ENCODE measurements at regions not wholly inside any gene's neighbourhood (a gene's known extent, or its start where the extent isn't known, plus 50 kb on each side); places are given as distances from the start of the nearest gene placed in this dataset.

DNA sequence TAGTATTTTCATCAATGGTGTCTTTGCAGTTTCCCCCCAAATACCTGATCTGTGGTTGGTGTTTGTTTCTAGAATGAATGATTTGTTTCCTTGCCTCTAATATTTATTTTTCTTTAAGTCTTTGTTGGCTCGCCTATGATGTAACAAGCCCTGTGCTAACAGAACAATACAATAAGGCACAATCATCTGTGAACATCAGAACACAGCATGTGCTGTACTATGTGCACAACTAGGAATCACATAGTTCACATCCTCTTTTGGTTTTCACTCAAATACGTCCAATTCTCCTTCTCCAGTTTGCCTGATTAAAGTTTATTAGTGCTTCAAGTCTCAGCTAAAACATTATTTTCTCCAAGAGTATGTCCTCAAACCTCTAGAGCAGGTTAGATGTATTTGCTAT lies 613.1 kb downstream of the EPHA7 start:
- Mint-ChIP-seq H3K27ac (no peak overlapping the region), H3K4me1 (no peaks in the 10 kb centered on the region), H3K4me3 (no peak overlapping the region), H3K36me3 (no peaks in the 10 kb centered on the region), H3K9me3 (ENCODE audit: low read depth) (peaks cover 4% of the 10 kb centered on the region), H3K27me3 (no peaks in the 10 kb centered on the region)
- ATAC-seq (no peak), DNase-seq (no peak)
- CTCF ChIA-PET, result no interaction called here

DNA sequence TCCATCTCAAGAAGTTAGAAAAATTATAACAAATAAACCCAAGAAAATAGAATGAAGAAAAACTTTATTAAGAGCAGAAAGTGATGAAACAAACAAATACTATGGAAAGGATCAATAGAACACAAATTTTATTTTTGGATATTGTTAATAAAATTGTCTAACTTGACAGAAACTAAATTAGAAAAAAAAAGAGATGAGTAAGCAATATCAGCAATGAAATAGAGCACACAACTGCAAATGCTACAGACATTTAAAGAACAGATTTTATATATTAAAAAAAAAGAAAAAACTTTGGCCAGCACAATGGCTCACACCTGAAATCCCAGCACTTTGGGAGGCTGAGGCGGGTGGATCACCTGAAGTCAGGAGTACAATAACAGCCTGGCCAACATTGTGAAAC lies 628.0 kb downstream of the EPHA7 start:
- no peaks in the 10 kb centered on the region for H3K4me1 Mint-ChIP-seq
- DNase-seq (no peak), ATAC-seq (no peak)
- H3K27me3 Mint-ChIP-seq, result no peaks in the 10 kb centered on the region
- no peaks in the 10 kb centered on the region for H3K36me3 Mint-ChIP-seq
- no peak overlapping the region for H3K4me3 Mint-ChIP-seq
- no peak overlapping the region for H3K27ac Mint-ChIP-seq
- CTCF ChIA-PET, result no interaction called here
- peaks cover 4% of the 10 kb centered on the region for H3K9me3 Mint-ChIP-seq (ENCODE audit: low read depth)

DNA sequence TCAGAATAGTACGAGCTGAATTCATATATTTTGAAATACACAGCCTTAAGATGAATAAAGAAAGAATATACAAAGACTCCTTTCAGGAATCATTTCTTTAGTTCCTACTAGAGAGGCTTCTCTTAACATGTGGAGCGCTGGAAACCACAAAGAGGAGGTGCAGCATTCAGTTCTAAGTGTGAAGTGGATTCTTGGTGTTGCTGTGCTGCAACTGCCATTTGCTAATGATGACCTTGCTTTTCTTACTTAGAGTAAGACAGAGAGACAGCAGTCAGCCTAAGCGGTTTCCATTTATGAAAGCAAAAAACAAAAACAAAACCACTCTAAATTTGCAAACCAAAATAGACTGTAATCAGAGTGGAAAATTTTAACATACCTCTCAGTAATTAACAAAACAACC lies 629.0 kb downstream of the EPHA7 start:
- Mint-ChIP-seq H3K4me3 (no peak overlapping the region), H3K9me3 (ENCODE audit: low read depth) (peaks cover 4% of the 10 kb centered on the region), H3K27me3 (no peaks in the 10 kb centered on the region), H3K27ac (no peak overlapping the region), H3K4me1 (no peaks in the 10 kb centered on the region), H3K36me3 (no peaks in the 10 kb centered on the region)
- CTCF ChIA-PET, result no interaction called here
- no peak for ATAC-seq
- DNase-seq, result no peak

DNA sequence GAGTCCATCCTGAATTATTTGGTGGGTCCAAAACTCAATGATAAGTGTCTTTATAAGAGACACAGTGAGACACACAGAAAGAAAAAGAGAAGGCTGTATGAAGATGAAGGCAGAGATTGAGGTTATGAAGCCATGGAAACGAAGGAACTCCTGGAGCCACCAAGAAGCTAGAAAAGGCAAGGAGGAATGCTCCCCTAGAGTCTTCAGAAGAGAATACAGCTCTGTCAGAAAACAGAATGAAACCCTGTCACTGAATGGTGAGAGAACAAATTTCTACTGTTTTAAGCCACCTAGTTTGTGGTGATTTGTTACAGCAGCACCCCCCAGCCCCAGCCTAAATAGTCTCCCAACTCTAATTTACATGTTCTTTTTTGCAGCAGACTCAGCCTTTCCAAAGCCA lies 635.1 kb downstream of the EPHA7 start:
- Mint-ChIP-seq H3K27me3 (no peaks in the 10 kb centered on the region), H3K27ac (no peak overlapping the region), H3K4me1 (no peaks in the 10 kb centered on the region), H3K4me3 (no peak overlapping the region), H3K9me3 (ENCODE audit: low read depth) (peaks cover 4% of the 10 kb centered on the region), H3K36me3 (no peaks in the 10 kb centered on the region)
- CTCF ChIA-PET, result no interaction called here
- DNase-seq (no peak), ATAC-seq (no peak)

DNA sequence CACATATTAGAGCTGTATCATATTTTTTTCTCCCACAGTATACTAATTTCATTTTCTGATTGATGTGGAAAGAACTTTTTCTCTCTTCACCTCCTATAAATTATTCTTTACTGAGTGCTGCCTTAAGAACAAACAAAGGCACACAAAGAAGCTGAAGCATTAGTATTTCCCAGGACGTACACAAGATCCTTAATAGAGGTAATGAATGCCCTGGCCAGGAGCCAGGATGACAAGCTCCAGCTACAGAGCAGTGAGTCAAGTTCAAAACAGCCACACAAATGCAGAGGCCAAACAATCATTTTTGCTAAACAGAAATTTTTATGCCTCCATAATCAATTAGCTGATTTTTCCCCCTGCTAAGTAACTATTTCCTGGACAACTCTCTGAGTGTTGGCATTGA lies 639.6 kb downstream of the EPHA7 start:
- Mint-ChIP-seq H3K4me3 (no peak overlapping the region), H3K9me3 (ENCODE audit: low read depth) (no peaks in the 10 kb centered on the region), H3K4me1 (no peaks in the 10 kb centered on the region), H3K27me3 (no peaks in the 10 kb centered on the region), H3K27ac (no peak overlapping the region), H3K36me3 (no peaks in the 10 kb centered on the region)
- CTCF ChIA-PET, result no interaction called here
- no peak for ATAC-seq
- no peak for DNase-seq

DNA sequence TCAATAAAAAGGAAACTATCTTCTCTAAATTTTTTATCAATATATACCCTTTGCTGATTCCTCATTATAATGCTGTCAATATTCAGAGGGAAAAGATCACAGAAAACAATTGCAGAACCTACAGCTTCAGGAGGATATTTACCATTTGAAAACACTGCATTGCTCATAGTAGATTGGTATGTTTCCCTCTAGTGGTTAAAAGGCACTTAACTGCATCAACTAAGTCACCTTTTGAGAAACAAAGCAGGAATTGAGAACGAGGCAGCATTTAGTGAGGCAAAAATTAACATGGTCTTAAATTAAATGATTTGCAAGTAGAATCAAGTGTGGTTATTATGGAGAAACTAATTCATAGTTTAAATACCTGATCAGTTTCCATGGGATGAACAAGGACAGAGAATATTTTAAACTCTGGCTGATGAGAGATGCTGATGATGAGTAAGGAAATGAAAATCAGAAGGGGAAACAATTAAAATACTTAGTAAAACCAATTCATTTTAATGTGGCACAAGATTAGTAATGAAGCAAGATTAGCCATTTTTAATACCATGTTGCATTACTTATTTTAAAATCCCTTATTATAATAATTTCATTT lies 642.1 kb downstream of the EPHA7 start:
- H3K9me3 Mint-ChIP-seq (ENCODE audit: low read depth), result no peaks in the 10 kb centered on the region
- ATAC-seq, result no peak
- no peaks in the 10 kb centered on the region for H3K4me1 Mint-ChIP-seq
- no peaks in the 10 kb centered on the region for H3K27me3 Mint-ChIP-seq
- no peaks in the 10 kb centered on the region for H3K36me3 Mint-ChIP-seq
- DNase-seq, result no peak
- CTCF ChIA-PET, result no interaction called here
- no peak overlapping the region for H3K4me3 Mint-ChIP-seq
- H3K27ac Mint-ChIP-seq, result no peak overlapping the region

DNA sequence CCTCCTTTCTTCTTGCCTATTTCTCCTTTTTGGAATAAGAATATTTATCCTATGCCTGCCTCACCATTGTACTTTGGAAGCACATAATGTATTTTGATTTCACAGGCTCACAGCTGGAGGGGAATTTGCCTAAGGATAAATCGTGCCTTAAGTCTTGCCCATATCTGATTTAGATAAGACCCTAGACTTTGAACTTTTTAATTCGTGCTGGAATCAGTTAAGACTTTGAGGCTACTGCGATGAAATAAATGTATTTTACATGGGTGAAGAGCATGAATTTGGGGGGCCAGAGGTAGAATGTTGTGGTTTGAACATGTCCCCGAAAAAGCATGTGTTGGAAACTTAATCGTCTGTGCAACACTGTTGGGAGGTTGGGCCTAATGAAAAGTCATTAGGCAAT lies 648.8 kb downstream of the EPHA7 start:
- no peaks in the 10 kb centered on the region for H3K36me3 Mint-ChIP-seq
- ATAC-seq (no peak), DNase-seq (no peak)
- no peaks in the 10 kb centered on the region for H3K27me3 Mint-ChIP-seq
- no peak overlapping the region for H3K27ac Mint-ChIP-seq
- CTCF ChIA-PET, result no interaction called here
- no peaks in the 10 kb centered on the region for H3K4me1 Mint-ChIP-seq
- H3K9me3 Mint-ChIP-seq (ENCODE audit: low read depth), result peaks cover 5% of the 10 kb centered on the region
- H3K4me3 Mint-ChIP-seq, result no peak overlapping the region

DNA sequence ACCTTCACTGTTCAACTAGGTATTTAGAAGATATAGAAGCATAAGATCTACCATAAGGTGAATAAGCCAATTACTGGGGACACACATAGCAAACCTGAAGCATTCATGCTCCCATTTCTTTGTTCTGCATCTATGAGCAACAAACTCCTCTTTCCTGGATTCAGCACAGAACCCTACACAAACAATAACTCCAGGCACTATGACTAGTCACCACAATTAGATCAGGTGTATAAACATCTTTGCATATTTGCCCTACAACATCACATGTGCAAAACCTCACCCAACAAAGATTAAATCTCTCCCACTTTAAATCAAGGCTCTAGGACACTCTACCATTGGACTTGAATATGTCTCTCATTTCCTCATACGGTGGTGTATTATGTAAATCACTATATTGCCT lies 652.3 kb downstream of the EPHA7 start:
- Mint-ChIP-seq H3K27me3 (no peaks in the 10 kb centered on the region), H3K4me1 (no peaks in the 10 kb centered on the region), H3K36me3 (no peaks in the 10 kb centered on the region), H3K27ac (no peak overlapping the region), H3K9me3 (ENCODE audit: low read depth) (peaks cover 5% of the 10 kb centered on the region), H3K4me3 (no peak overlapping the region)
- ATAC-seq (no peak), DNase-seq (no peak)
- CTCF ChIA-PET, result no interaction called here

DNA sequence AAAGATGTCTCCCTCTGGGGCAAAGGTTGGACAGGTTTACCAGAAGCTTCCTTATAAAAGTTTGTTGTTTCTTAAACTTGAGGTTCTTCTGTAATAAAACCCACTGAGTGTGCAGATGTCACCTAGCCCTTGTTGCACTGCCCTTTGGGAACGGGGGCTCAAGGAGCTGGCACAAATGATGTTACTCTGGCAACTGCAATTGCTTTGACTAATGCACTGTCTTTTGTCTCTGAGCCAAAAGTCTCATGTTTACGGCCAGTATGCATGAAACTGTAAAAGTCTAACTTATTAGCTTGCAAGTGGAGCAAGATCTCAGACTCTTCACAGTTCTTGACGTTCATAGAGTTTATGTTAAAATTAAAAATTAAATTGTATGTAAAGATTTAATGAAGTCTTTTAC lies 655.7 kb downstream of the EPHA7 start:
- no peak for ATAC-seq
- Mint-ChIP-seq H3K9me3 (ENCODE audit: low read depth) (peaks cover 4% of the 10 kb centered on the region), H3K27me3 (no peaks in the 10 kb centered on the region), H3K4me1 (no peaks in the 10 kb centered on the region), H3K27ac (no peak overlapping the region), H3K36me3 (no peaks in the 10 kb centered on the region), H3K4me3 (no peak overlapping the region)
- CTCF ChIA-PET, result no interaction called here
- DNase-seq, result no peak

DNA sequence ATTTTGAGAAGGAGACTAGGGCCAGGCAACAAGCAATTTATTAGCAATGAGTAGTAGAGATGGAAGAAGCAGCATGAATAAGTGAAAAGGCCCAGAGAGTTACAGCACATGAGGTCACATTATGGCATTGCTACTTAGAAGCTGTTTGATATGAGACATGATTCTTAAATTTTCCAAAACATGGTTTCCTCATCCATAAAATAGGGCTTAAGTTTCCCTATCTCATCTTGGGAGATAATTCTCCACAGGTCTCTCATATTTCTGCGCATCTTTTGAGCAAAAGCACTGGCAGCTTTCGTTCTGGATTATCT lies 656.1 kb downstream of the EPHA7 start:
- ATAC-seq (no peak), DNase-seq (no peak)
- H3K4me1 Mint-ChIP-seq, result no peaks in the 10 kb centered on the region
- no peaks in the 10 kb centered on the region for H3K27me3 Mint-ChIP-seq
- no peaks in the 10 kb centered on the region for H3K9me3 Mint-ChIP-seq (ENCODE audit: low read depth)
- no peak overlapping the region for H3K27ac Mint-ChIP-seq
- no peak overlapping the region for H3K4me3 Mint-ChIP-seq
- CTCF ChIA-PET, result no interaction called here
- H3K36me3 Mint-ChIP-seq, result no peaks in the 10 kb centered on the region

DNA sequence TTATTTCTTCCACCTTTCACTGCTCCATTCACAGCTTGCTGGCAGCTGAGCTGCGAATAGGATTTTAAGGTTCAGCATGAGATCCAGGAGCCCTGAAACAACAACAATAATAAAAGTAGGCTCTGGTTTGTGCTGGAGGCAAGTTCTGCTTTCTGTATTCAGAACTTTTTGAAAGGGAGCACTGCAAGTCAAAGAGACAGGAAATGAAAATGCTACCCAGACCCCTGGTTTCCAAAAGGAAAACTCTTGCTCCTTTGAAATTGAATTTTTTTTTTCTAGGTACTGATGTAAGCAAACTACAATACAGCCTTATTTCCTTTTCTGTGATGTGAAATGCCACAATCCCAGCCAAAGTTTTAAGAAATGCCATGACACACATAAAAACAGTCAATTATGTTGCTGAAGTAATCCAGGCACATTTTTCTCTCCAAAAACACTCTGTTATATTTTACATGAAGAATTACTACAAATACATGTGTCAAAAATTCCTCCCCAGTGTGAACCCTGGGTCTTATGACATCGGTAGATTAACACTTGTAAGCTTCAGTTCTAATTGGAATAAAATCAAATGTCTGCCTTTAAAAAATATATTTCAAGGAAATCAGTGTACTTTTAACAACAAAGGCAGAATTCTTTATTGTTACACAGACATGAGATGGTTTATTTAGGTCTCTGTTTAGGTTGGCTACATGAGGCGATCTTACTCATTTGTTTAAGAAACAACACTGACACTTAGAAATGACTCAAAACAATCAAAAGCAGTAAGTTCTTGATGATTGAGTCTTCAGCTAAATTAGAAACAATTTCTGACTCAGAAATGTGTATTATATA lies 656.7 kb downstream of the EPHA7 start:
- no peak for DNase-seq
- no peaks in the 10 kb centered on the region for H3K27me3 Mint-ChIP-seq
- H3K9me3 Mint-ChIP-seq (ENCODE audit: low read depth), result no peaks in the 10 kb centered on the region
- H3K4me3 Mint-ChIP-seq, result no peak overlapping the region
- ATAC-seq, result no peak
- no peaks in the 10 kb centered on the region for H3K4me1 Mint-ChIP-seq
- no peaks in the 10 kb centered on the region for H3K36me3 Mint-ChIP-seq
- H3K27ac Mint-ChIP-seq, result no peak overlapping the region
- CTCF ChIA-PET, result no interaction called here

DNA sequence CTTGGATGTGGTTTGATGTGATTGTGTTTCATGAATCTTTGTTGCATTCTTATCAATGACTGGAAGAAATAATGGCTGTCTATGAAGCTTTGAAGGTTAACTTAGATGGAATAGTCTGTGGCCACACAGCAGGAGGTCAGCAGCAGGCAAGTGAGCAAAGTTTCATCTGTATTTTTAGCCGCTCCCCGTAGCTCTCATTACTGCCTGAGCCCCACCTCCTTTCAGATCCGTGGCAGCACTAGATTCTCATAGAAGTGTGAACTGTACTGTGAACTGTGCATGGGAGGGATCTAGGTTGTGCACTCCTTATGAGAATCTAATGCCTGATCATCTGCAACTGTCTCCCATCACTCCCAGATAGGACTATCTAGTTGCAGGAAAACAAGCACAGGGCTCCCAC lies 660.2 kb downstream of the EPHA7 start:
- Mint-ChIP-seq H3K36me3 (no peaks in the 10 kb centered on the region), H3K4me3 (no peak overlapping the region), H3K9me3 (ENCODE audit: low read depth) (no peaks in the 10 kb centered on the region), H3K4me1 (no peaks in the 10 kb centered on the region), H3K27me3 (no peaks in the 10 kb centered on the region), H3K27ac (no peak overlapping the region)
- no peak for ATAC-seq
- no peak for DNase-seq
- CTCF ChIA-PET, result no interaction called here

DNA sequence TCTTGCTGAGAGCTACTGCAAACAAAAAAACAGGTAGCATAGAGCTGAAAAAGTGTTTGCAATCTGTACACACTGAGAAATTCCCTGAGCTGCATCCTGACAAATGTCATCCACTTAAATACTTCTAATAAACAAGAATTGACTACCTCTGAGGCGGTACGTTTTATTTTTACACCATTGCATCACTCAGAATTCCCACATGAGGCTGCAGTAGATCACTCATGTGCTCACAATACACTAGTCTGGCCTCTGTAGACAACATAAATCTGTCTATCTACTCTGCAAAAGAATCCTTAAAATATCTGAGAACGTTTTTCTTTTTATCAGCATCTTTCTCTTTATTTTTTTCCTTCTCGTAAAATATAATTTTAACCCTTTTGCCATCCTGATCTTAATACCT lies 661.4 kb downstream of the EPHA7 start:
- ATAC-seq (no peak), DNase-seq (no peak)
- Mint-ChIP-seq H3K36me3 (no peaks in the 10 kb centered on the region), H3K4me3 (no peak overlapping the region), H3K9me3 (ENCODE audit: low read depth) (no peaks in the 10 kb centered on the region), H3K4me1 (no peaks in the 10 kb centered on the region), H3K27ac (no peak overlapping the region), H3K27me3 (no peaks in the 10 kb centered on the region)
- CTCF ChIA-PET, result no interaction called here

DNA sequence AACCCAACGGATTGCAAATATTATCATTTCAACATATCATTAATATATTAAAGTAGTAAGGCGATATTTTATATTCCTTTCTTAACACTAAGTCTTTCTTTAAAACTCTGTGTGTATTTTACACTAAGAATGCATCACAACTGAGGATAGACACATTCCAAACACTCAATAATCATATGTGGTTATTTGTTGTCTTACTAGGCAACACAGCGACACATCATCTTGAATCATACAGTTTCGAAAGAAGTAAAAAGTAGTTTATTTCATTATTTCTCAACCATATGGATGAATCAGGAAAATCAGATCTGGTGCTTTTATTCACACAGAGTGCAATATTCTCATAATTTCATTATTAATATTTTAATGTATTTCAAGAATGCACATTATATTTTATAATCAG lies 662.4 kb downstream of the EPHA7 start:
- DNase-seq (no peak), ATAC-seq (no peak)
- Mint-ChIP-seq H3K27me3 (no peaks in the 10 kb centered on the region), H3K36me3 (no peaks in the 10 kb centered on the region), H3K4me3 (no peak overlapping the region), H3K4me1 (no peaks in the 10 kb centered on the region), H3K27ac (no peak overlapping the region), H3K9me3 (ENCODE audit: low read depth) (peaks cover 7% of the 10 kb centered on the region)
- CTCF ChIA-PET, result no interaction called here

DNA sequence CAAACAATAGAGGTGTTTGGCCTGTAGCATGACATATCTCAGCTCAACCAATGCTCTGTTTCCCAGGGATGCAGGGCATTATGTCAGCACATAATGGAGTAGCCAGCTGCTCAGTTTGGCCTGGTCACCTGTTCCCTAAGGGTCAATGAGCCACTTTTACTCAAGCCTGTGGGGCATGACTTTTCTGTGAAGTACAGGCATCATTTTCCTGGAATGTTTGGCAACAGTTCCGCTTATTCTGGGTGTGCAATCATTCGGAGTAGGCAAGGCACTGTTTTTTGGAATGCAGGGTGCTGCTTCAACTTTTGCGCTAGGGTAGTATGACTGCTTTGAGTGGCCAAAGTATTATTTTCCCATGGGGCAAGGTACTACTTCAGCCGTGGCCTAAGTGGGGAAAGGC lies 665.4 kb downstream of the EPHA7 start:
- Mint-ChIP-seq H3K36me3 (no peaks in the 10 kb centered on the region), H3K27ac (no peak overlapping the region), H3K4me3 (no peak overlapping the region), H3K4me1 (no peaks in the 10 kb centered on the region), H3K9me3 (ENCODE audit: low read depth) (peaks cover 7% of the 10 kb centered on the region), H3K27me3 (no peaks in the 10 kb centered on the region)
- DNase-seq, result no peak
- CTCF ChIA-PET, result no interaction called here
- ATAC-seq, result no peak
